ENCODE measurements at regions not wholly inside any gene's neighbourhood (a gene's known extent, or its start where the extent isn't known, plus 50 kb on each side); places are given as distances from the start of the nearest gene placed in this dataset.
A peak's percentile ranks its signal among the peaks of the same experiment; 100 is the strongest.

GRCh38 chr6:26249957-26250697, 114.9 kb upstream of the BTN3A2 start:
- TF ChIP-seq POLR2A (IDR thresholded peaks at IDR 0.05) (no peak), CTCF (IDR thresholded peaks at IDR 0.05) (no peak)
- peak overlapping the region; percentile 23 for H3K4me3 ChIP-seq (ENCODE audit: low read depth, poor library complexity, severe bottlenecking)
- peak in 1 of 2 donors; percentile 90 for DNase-seq (ENCODE audit: low spot score in 2 of 2)
- 0 to 1% methylated on average over 43 of the region's 43 CpGs for WGBS, 2 donors
- intact Hi-C loops (cut with DNase I; ENCODE audit: low total_unique reads) = no loop called here

DNA sequence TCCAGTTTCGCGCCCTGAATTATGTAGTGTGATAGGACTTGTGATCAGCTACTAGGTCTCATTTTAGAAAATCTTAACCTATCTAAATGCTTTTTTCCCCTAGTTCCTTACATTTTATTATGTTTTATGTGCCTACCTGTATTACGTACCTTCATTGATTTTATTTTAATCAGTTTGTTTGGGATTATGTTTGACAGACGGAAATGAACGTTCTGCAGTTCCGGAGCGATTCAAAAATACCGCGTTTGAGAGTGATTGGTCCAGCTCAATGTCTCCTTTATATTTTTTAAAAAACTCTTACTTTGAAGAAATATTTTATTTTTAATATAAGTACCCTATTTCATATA, 114.3 kb upstream of the BTN3A2 start:
- WGBS, 2 donors = 1 to 2% methylated on average over 9 of the region's 9 CpGs
- intact Hi-C loops (cut with DNase I; ENCODE audit: low total_unique reads) = no loop called here
- TF ChIP-seq POLR2A (IDR thresholded peaks at IDR 0.05) (no peak), CTCF (IDR thresholded peaks at IDR 0.05) (no peak)
- no peak for DNase-seq (ENCODE audit: low spot score in 2 of 2)
- H3K4me3 ChIP-seq (ENCODE audit: low read depth, poor library complexity, severe bottlenecking) = no peak overlapping the region

DNA sequence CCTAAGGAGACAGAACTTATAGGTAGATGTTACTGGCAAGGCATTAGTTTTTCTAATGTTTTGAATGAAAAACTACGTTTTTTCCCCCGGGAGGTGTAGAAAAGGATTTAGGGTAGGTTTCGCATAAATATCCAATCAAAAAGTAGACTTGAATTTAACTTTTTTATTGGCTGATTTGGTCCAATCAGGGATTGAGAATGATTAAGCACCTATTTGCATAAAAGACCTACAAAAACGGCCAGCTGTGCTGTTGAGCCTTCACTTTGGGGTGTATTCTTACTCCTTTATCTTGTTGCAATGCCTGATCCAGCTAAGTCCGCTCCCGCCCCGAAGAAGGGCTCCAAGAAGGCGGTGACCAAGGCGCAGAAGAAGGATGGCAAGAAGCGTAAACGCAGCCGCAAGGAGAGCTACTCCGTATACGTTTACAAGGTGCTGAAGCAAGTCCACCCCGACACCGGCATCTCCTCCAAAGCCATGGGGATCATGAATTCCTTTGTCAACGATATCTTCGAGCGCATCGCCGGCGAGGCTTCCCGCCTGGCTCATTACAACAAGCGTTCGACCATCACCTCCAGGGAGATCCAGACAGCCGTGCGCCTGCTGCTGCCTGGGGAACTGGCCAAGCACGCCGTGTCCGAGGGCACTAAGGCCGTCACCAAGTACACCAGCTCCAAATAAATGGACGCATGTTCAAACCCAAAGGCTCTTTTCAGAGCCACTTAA, 113.5 kb upstream of the BTN3A2 start:
- DNase-seq (ENCODE audit: low spot score in 2 of 2) = peak; percentile 59 to 88
- 1 to 2% methylated on average over 32 of the region's 32 CpGs for WGBS, 2 donors
- no peak overlapping the region for H3K4me3 ChIP-seq (ENCODE audit: low read depth, poor library complexity, severe bottlenecking)
- TF ChIP-seq POLR2A (IDR thresholded peaks at IDR 0.05) = no peak
- no peak for TF ChIP-seq CTCF (IDR thresholded peaks at IDR 0.05)
- intact Hi-C loops (cut with DNase I; ENCODE audit: low total_unique reads) = no loop called here

DNA sequence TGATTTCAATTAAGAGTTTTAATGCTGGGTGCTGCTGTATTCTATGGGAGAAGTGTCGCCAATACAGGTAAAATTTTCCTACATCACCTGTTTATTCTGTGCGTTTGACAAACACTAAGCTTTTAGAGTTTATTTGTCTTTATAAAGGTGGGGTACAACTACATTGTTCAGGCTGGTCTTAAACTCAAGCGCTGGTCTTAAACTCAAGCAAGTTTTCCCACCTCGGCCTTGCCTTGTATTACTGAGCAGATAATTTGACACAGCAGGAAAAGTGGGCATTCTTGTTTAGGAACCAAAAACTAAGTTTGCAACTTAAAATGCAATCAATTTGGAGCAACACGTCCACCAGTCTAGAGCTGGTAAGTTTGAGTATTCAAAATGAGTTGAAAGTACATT, 112.9 kb upstream of the BTN3A2 start:
- intact Hi-C loops (cut with DNase I; ENCODE audit: low total_unique reads) = no loop called here
- no peak for TF ChIP-seq CTCF (IDR thresholded peaks at IDR 0.05)
- TF ChIP-seq POLR2A (IDR thresholded peaks at IDR 0.05) = no peak
- WGBS, 2 donors = 27 to 39% methylated on average over 5 of the region's 5 CpGs
- DNase-seq (ENCODE audit: low spot score in 2 of 2) = no peak
- no peak overlapping the region for H3K4me3 ChIP-seq (ENCODE audit: low read depth, poor library complexity, severe bottlenecking)

DNA sequence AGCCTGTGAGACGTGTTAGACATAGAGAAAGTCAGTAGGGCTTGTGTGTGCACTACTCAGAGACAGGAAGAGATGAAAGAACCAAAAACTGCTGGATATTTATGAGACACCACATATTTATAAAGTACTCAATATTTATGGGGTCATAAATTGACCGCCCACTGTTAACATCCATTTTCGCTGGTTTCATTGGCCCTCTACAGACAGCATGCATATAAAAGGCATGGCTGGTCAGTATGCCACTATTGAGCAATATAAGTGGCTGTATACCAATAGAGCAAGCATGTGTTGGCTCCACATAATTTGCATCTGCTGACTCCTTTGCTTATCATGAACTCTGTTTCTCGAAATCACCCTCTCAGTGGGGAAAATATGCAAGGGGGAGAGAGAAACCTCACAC, 110.3 kb upstream of the BTN3A2 start:
- TF ChIP-seq POLR2A (IDR thresholded peaks at IDR 0.05) (no peak), CTCF (IDR thresholded peaks at IDR 0.05) (no peak)
- 83 to 90% methylated on average over 4 of the region's 4 CpGs for WGBS, 2 donors
- intact Hi-C loops (cut with DNase I; ENCODE audit: low total_unique reads) = no loop called here
- no peak overlapping the region for H3K4me3 ChIP-seq (ENCODE audit: low read depth, poor library complexity, severe bottlenecking)
- DNase-seq (ENCODE audit: low spot score in 2 of 2) = no peak
